ENCODE measurements at regions not wholly inside any gene's neighbourhood (a gene's known extent, or its start where the extent isn't known, plus 50 kb on each side); places are given as distances from the start of the nearest gene placed in this dataset.
"Not testable (repeated sequence)": the region's sequence is repeated elsewhere in the genome, so short reads cannot be mapped to it uniquely, and the experiment has no call there.

GRCh38 chr9:73089304-73089985, 62.2 kb upstream of the ANXA1 start:
- no peak for TF ChIP-seq CTCF (IDR thresholded peaks at IDR 0.05; ENCODE audit: partially characterized antibody, unreplicated experiment)

GRCh38 chr9:73087876-73088275, 63.8 kb upstream of the ANXA1 start:
- not testable (repeated sequence) for DNase-seq; H3K27ac Mint-ChIP-seq (ENCODE audit: unreplicated experiment); H3K9me3 Mint-ChIP-seq (ENCODE audit: unreplicated experiment); H3K36me3 Mint-ChIP-seq (ENCODE audit: unreplicated experiment); H3K4me3 Mint-ChIP-seq (ENCODE audit: unreplicated experiment); H3K4me1 Mint-ChIP-seq (ENCODE audit: low read depth, unreplicated experiment); H3K27me3 Mint-ChIP-seq (ENCODE audit: unreplicated experiment)

More at GRCh38 chr9:73089304-73089985, 62.2 kb upstream of the ANXA1 start:
- no peak overlapping the region for H3K27ac Mint-ChIP-seq (ENCODE audit: unreplicated experiment)
- H3K4me3 Mint-ChIP-seq (ENCODE audit: unreplicated experiment), result no peak overlapping the region
- H3K27me3 Mint-ChIP-seq (ENCODE audit: unreplicated experiment), result no peaks in the 10 kb centered on the region
- no peak for DNase-seq
- no peaks in the 10 kb centered on the region for H3K9me3 Mint-ChIP-seq (ENCODE audit: unreplicated experiment)
- H3K4me1 Mint-ChIP-seq (ENCODE audit: low read depth, unreplicated experiment), result no peaks in the 10 kb centered on the region
- no peaks in the 10 kb centered on the region for H3K36me3 Mint-ChIP-seq (ENCODE audit: unreplicated experiment)

- Mint-ChIP-seq H3K27ac (ENCODE audit: unreplicated experiment) (no peak overlapping the region), H3K4me3 (ENCODE audit: unreplicated experiment) (no peak overlapping the region), H3K4me1 (ENCODE audit: low read depth, unreplicated experiment) (peaks cover 6% of the 10 kb centered on the region), H3K36me3 (ENCODE audit: unreplicated experiment) (no peaks in the 10 kb centered on the region), H3K9me3 (ENCODE audit: unreplicated experiment) (no peaks in the 10 kb centered on the region), H3K27me3 (ENCODE audit: unreplicated experiment) (peaks cover 2% of the 10 kb centered on the region)
- DNase-seq, result no peak
- no peak for TF ChIP-seq CTCF (IDR thresholded peaks at IDR 0.05; ENCODE audit: partially characterized antibody, unreplicated experiment)
Observed at GRCh38 chr9:73083519-73083918, 68.1 kb upstream of the ANXA1 start.

GRCh38 chr9:73081979-73082657, 69.5 kb upstream of the ANXA1 start:
- H3K9me3 Mint-ChIP-seq (ENCODE audit: unreplicated experiment), result no peaks in the 10 kb centered on the region
- H3K27me3 Mint-ChIP-seq (ENCODE audit: unreplicated experiment), result peaks cover 2% of the 10 kb centered on the region
- no peak for DNase-seq
- H3K4me3 Mint-ChIP-seq (ENCODE audit: unreplicated experiment), result no peak overlapping the region
- H3K4me1 Mint-ChIP-seq (ENCODE audit: low read depth, unreplicated experiment), result peaks cover 6% of the 10 kb centered on the region
- peak; percentile 74 for TF ChIP-seq CTCF (IDR thresholded peaks at IDR 0.05; ENCODE audit: partially characterized antibody, unreplicated experiment)
- no peaks in the 10 kb centered on the region for H3K36me3 Mint-ChIP-seq (ENCODE audit: unreplicated experiment)
- no peak overlapping the region for H3K27ac Mint-ChIP-seq (ENCODE audit: unreplicated experiment)

- H3K36me3 Mint-ChIP-seq (ENCODE audit: unreplicated experiment), result no peaks in the 10 kb centered on the region
- peaks cover 2% of the 10 kb centered on the region for H3K27me3 Mint-ChIP-seq (ENCODE audit: unreplicated experiment)
- H3K4me3 Mint-ChIP-seq (ENCODE audit: unreplicated experiment), result no peak overlapping the region
- no peak for TF ChIP-seq CTCF (IDR thresholded peaks at IDR 0.05; ENCODE audit: partially characterized antibody, unreplicated experiment)
- H3K9me3 Mint-ChIP-seq (ENCODE audit: unreplicated experiment), result no peaks in the 10 kb centered on the region
- H3K27ac Mint-ChIP-seq (ENCODE audit: unreplicated experiment), result no peak overlapping the region
- no peak for DNase-seq
- peaks cover 6% of the 10 kb centered on the region for H3K4me1 Mint-ChIP-seq (ENCODE audit: low read depth, unreplicated experiment)
Observed at GRCh38 chr9:73080110-73080694, 71.5 kb upstream of the ANXA1 start.
